Ovary (tissue), 7 donors: ENCODE measurements at regions not wholly inside any gene's neighbourhood (a gene's known extent, or its start where the extent isn't known, plus 50 kb on each side); places are given as distances from the start of the nearest gene placed in this dataset.

Experiments
- DNase-seq, 5 donors: peaks; one replicate each; pipeline ENCODE4 v3.0.0-alpha.2; 2019 to 2020
- H3K27ac ChIP-seq, 2 donors: fragments of 200-600 bp; one replicate each; pipeline versions ENCODE4 v1.5.1 to v1.8.0; 2019 to 2022
- H3K27me3 ChIP-seq: fragments of 200-600 bp; one replicate; pipeline ENCODE4 v1.8.0; 2022
- H3K36me3 ChIP-seq: fragments of 200-600 bp; sonication (generic); one replicate; pipeline ENCODE4 v1.5.1; 2019
- H3K4me1 ChIP-seq: one replicate; pipeline ENCODE4 v1.8.1; 2013; ENCODE audit warnings: mild to moderate bottlenecking, moderate library complexity; ENCODE audit not compliant: insufficient read depth
- H3K4me3 ChIP-seq: fragments of 200-600 bp; sonication (generic); one replicate; pipeline ENCODE4 v1.5.1; 2017
- H3K9me3 ChIP-seq, 2 donors: fragments of 200-600 bp in 1 of 2; sonication (generic) in 1 of 2; one replicate each; pipeline versions ENCODE4 v1.5.1 to v1.8.1; 2013 to 2019; ENCODE audit warnings: mild to moderate bottlenecking in 1 of 2, moderate library complexity in 1 of 2
- EP300 ChIP-seq: sonication (generic); formaldehyde crosslinking; IDR thresholded peaks from one replicate; pipeline ENCODE4 v1.6.1; 2017; ENCODE audit warnings: antibody characterized with exemption
- POLR2A ChIP-seq: fragments of 450-650 bp; IDR thresholded peaks from one replicate; pipeline ENCODE4 v1.6.1; 2017; ENCODE audit warnings: antibody characterized with exemption, mild to moderate bottlenecking, moderate library complexity
- WGBS, 3 donors: extraction: QIAGEN DNeasy Blood & Tissue Kit in 1 of 3; methylation state at CpG; one replicate each; pipeline versions ENCODE4 v1.1.5 to v1.1.7; 2013 to 2017; 5-methylcytosine and 5-hydroxymethylcytosine counted together
- intact Hi-C, 4 donors: fragments of 100-400 bp; cut with DNase I; formaldehyde crosslinking; loops; one replicate each; pipeline versions ENCODE4 v1.11.0 to v1.15.1; 2022 to 2023
- TF ChIP-seq, protein P1 (sequence below), 3 donors: fragments of 450-650 bp in 2 of 3; fragments of 200-600 bp in 1 of 3; IDR thresholded peaks; one replicate each; pipeline versions ENCODE4 v1.5.1 to v1.8.0; 2016 to 2022; ENCODE audit warnings: antibody characterized with exemption in 3 of 3, mild to moderate bottlenecking in 1 of 3
- donor health status: DM: no; HTN: no; CAD: no; lungs with moderate emphysema.
- donor health status: DM: no; HTN: no; CAD: no.
- donor health status: Bipolar disorder and iron deficiency.
- donor health status: DM: no; HTN: no; CAD: no.
- donor health status: DM: yes; HTN: yes; CAD: no.

DNA sequence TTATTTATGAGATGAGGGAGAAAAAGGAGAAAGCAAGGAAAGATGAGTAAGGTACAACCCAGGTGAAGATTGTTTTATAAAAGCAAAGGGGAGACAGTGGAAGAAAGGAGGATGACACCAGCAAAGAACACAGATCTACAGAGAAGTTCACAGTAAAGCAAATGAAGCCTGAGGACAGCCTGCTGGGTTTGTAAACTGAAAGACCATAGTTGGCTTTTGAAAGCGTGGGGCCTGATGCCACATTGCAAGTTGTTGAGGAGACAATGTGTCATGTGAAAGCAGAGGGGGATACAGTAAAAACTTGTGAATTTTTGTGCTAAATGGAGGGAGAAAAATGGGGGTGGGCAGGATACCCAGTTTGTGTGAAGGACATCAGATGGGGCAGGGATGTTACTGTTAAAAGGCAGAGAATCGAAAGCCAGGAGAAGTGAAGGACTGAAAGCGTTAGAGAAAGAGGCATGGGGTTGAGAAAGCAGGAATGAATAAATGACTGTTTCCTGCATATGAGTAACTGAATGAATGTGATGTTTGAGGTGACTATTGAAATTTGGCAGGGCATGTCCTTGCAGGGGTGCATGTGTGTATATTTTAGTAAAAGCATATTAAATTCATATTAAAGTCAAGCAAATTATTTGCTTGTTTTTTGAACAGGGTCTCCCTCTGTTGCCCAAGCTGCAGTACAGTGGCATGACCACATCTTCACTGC, 69.6 kb downstream of the SPRY1 start:
- 64 to 79% (median 67%) methylated on average over 3 of the region's 3 CpGs for WGBS, 3 donors
- no peak for DNase-seq
- no peaks in the 10 kb centered on the region for H3K4me1 ChIP-seq
- intact Hi-C loops: no loop called here
- no peaks in the 10 kb centered on the region for H3K9me3 ChIP-seq
- H3K27me3 ChIP-seq: no peaks in the 10 kb centered on the region
- TF ChIP-seq POLR2A (no peak), EP300 (no peak)
- TF ChIP-seq, protein P1, sequence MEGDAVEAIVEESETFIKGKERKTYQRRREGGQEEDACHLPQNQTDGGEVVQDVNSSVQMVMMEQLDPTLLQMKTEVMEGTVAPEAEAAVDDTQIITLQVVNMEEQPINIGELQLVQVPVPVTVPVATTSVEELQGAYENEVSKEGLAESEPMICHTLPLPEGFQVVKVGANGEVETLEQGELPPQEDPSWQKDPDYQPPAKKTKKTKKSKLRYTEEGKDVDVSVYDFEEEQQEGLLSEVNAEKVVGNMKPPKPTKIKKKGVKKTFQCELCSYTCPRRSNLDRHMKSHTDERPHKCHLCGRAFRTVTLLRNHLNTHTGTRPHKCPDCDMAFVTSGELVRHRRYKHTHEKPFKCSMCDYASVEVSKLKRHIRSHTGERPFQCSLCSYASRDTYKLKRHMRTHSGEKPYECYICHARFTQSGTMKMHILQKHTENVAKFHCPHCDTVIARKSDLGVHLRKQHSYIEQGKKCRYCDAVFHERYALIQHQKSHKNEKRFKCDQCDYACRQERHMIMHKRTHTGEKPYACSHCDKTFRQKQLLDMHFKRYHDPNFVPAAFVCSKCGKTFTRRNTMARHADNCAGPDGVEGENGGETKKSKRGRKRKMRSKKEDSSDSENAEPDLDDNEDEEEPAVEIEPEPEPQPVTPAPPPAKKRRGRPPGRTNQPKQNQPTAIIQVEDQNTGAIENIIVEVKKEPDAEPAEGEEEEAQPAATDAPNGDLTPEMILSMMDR (IDR thresholded peaks at IDR 0.05): no peak
- H3K27ac ChIP-seq: no peak overlapping the region
- no peak overlapping the region for H3K4me3 ChIP-seq
- H3K36me3 ChIP-seq: no peaks in the 10 kb centered on the region

DNA sequence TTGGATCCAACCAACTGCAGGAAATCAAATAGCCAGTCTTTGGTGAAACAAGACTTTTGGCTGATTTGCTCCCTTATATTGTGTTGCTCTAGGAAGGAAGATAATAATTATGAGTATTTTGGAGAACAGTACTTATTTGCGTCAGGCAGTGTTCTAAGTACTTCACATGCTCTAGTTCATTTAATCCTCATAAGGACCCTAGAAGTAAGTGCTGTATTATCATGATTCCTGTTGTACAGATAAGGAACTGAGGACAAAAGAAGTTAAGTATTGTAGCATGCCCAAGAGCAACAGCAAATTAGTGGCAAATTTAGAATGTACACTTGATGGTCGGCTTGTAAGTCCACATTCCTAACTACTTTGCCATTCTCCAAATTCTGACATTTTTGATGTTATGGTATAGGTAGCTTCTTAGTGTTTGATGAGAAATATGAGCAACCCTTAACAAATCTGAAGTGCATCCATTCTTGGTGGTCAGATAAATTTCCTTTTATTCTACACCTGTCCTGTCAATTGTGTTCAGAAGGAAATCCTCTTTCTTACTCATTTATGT, 72.0 kb downstream of the SPRY1 start:
- H3K27me3 ChIP-seq: no peaks in the 10 kb centered on the region
- WGBS, 3 donors: 46 to 67% (median 46%) methylated on average over 2 of the region's 2 CpGs
- TF ChIP-seq POLR2A (no peak), EP300 (no peak)
- TF ChIP-seq, protein P1 (IDR thresholded peaks at IDR 0.05): no peak
- DNase-seq: no peak
- no peaks in the 10 kb centered on the region for H3K9me3 ChIP-seq
- H3K36me3 ChIP-seq: no peaks in the 10 kb centered on the region
- no peak overlapping the region for H3K27ac ChIP-seq
- no peak overlapping the region for H3K4me3 ChIP-seq
- H3K4me1 ChIP-seq: no peaks in the 10 kb centered on the region
- intact Hi-C loops: no loop called here

DNA sequence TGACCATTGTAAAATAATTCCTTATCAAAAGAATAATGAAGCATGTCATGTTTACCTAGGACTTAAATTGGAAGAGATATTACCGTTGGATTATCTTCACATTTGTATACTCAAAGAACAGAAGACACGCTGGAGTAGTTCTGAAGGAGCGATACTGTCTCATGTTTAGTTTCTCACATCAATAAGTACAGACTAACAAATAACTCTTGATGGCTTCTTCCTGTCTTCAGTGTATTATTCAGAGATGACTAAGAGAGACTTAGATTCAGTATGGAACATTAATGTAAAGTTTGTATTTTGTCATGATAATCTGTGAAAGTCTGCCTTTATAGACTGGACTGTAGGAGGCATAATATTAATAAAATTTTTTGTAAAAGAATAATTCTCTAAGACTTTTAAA, 72.7 kb downstream of the SPRY1 start:
- Histone ChIP-seq H3K27ac (no peak overlapping the region), H3K4me1 (no peaks in the 10 kb centered on the region), H3K36me3 (no peaks in the 10 kb centered on the region), H3K9me3 (no peaks in the 10 kb centered on the region), H3K27me3 (no peaks in the 10 kb centered on the region), H3K4me3 (no peak overlapping the region)
- TF ChIP-seq EP300 (no peak), POLR2A (no peak)
- TF ChIP-seq, protein P1 (IDR thresholded peaks at IDR 0.05): no peak
- intact Hi-C loops: no loop called here
- DNase-seq: no peak
- WGBS, 3 donors: 76 to 83% (median 77%) methylated on average over 3 of the region's 3 CpGs

DNA sequence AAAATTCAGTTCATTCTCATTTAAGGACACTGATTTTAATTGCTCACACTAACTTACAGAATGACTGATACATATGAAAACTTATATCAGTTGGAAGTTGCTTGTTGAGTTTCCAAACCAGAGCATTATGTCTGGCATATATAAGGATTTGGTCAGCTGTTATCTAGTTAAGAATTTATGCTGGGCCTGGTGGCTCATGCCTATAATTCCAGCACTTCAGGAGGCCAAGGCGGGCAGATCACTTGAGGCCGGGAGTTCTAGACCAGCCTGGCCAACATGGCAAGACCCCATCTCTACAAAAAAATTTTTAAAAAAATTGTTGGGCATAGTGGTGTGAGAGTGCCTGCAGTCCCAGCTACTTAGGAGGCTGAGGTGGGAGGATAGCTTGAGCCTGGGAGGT, 73.1 kb downstream of the SPRY1 start:
- Histone ChIP-seq H3K9me3 (no peaks in the 10 kb centered on the region), H3K27me3 (no peaks in the 10 kb centered on the region), H3K4me3 (no peak overlapping the region), H3K36me3 (no peaks in the 10 kb centered on the region), H3K27ac (no peak overlapping the region), H3K4me1 (no peaks in the 10 kb centered on the region)
- intact Hi-C loops: no loop called here
- no peak for DNase-seq
- WGBS, 3 donors: 90 to 97% (median 96%) methylated on average over 2 of the region's 2 CpGs
- TF ChIP-seq, protein P1 (IDR thresholded peaks at IDR 0.05): no peak
